Naive thymus-derived CD4-positive, alpha-beta T cell (primary cell): ENCODE measurements at regions not wholly inside any gene's neighbourhood (a gene's known extent, or its start where the extent isn't known, plus 50 kb on each side); places are given as distances from the start of the nearest gene placed in this dataset.

Experiments used
- ATAC-seq: fragments of 150-1000 bp; cut with Tn5 transposase; 2 replicates; pipeline ENCODE4 v1.10.0; 2021; ENCODE audit warnings: mild to moderate bottlenecking, moderate library complexity
- CTCF ChIA-PET: fragments of 350-600 bp; sonication (Branson Sonifier 250); formaldehyde crosslinking; loops from one replicate; lab custom pipeline; 2021; ENCODE audit warnings: antibody characterized with exemption; lab: Charles Lee
- POLR2A ChIA-PET: fragments of 350-600 bp; sonication (Branson Sonifier 250); formaldehyde crosslinking; loops from one replicate; lab custom pipeline; 2021; ENCODE audit warnings: antibody characterized with exemption, inconsistent platforms; lab: Charles Lee
- DNase-seq, 9 donors: peaks; one replicate each; pipeline versions ENCODE4 v3.0.0 to v3.0.0-alpha.2; 2020 to 2022; ENCODE audit warnings: mixed read lengths in 1 of 9
- H3K27ac ChIP-seq: one replicate; pipeline ENCODE4 v1.7.0; 2013; ENCODE audit warnings: mild to moderate bottlenecking, low read depth, low read length, moderate library complexity
- H3K27me3 ChIP-seq, 2 donors: one replicate each; pipeline ENCODE4 v1.7.0; 2013; ENCODE audit warnings: low read length in 2 of 2, mild to moderate bottlenecking in 2 of 2, moderate library complexity in 2 of 2; ENCODE audit not compliant: control insufficient read depth in 2 of 2, insufficient read depth in 2 of 2
- H3K36me3 ChIP-seq, 3 experiments: 1 replicate in 2 of 3; 2 replicates in 1 of 3; pipeline ENCODE4 v1.7.0; 2013; ENCODE audit warnings: low read length in 3 of 3, mild to moderate bottlenecking in 3 of 3, moderate library complexity in 1 of 3; ENCODE audit not compliant: insufficient read depth in 3 of 3, control insufficient read depth in 2 of 3
- H3K4me1 ChIP-seq, 2 donors: one replicate each; pipeline ENCODE4 v1.7.0; 2013; ENCODE audit warnings: low read length in 2 of 2, mild to moderate bottlenecking in 2 of 2, moderate library complexity in 1 of 2; ENCODE audit not compliant: control insufficient read depth in 2 of 2, insufficient read depth in 2 of 2
- H3K4me3 ChIP-seq: 2 replicates; pipeline ENCODE4 v1.7.0; 2013; ENCODE audit warnings: mild to moderate bottlenecking, low read length
- H3K9me3 ChIP-seq, 3 experiments: 1 replicate in 2 of 3; 2 replicates in 1 of 3; pipeline ENCODE4 v1.7.0; 2013; ENCODE audit warnings: low read length in 3 of 3; ENCODE audit not compliant: control insufficient read depth in 2 of 3
- H3K27ac Mint-ChIP-seq, 9 donors: one replicate each; pipeline ENCODE4 v1.8.0; 2020 to 2022; ENCODE audit warnings: mixed read lengths in 9 of 9, mild to moderate bottlenecking in 8 of 9, moderate library complexity in 5 of 9, inconsistent platforms in 2 of 9
- H3K27me3 Mint-ChIP-seq, 5 donors: one replicate each; pipeline ENCODE4 v1.8.0; 2021 to 2022; ENCODE audit warnings: mixed read lengths in 5 of 5, mild to moderate bottlenecking in 1 of 5
- H3K36me3 Mint-ChIP-seq, 5 donors: one replicate each; pipeline ENCODE4 v1.8.0; 2020 to 2022; ENCODE audit warnings: mixed read lengths in 5 of 5, mild to moderate bottlenecking in 3 of 5, inconsistent platforms in 1 of 5
- H3K4me1 Mint-ChIP-seq, 7 donors: one replicate each; pipeline ENCODE4 v1.8.0; 2020 to 2022; ENCODE audit warnings: mixed read lengths in 7 of 7, mild to moderate bottlenecking in 3 of 7, inconsistent platforms in 1 of 7
- H3K4me3 Mint-ChIP-seq, 10 donors: one replicate each; pipeline ENCODE4 v1.8.0; 2020 to 2022; ENCODE audit warnings: mild to moderate bottlenecking in 10 of 10, mixed read lengths in 10 of 10, moderate library complexity in 6 of 10, inconsistent platforms in 2 of 10
- H3K9me3 Mint-ChIP-seq, 11 donors: one replicate each; pipeline ENCODE4 v1.8.0; 2020 to 2022; ENCODE audit warnings: mixed read lengths in 11 of 11, mild to moderate bottlenecking in 4 of 11, inconsistent platforms in 1 of 11, moderate library complexity in 1 of 11
- intact Hi-C, 2 donors: fragments of 100-400 bp; cut with micrococcal nuclease; formaldehyde crosslinking; loops; one replicate each; pipeline ENCODE4 v1.15.1; 2023

DNA sequence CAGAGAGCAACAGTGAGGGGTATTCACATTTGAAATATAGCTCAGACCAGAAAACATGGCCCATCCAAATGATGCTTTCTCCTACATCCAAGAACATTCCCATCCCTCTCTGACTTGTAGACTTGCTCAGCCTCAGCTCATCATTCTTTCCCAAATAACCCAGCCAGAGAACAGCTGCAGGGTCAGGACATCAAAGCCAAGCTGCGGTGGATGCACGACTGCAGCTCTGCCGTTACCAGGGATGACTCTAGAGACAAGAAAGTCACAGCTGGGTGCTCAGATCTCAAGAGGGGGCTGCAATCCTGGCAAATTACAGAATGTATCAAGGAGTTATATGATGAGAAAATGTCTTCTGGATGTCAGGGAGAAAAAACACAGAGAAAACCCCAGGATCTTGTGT, 944.3 kb downstream of the NTRK3 start:
- CTCF ChIA-PET, result no interaction called here
- ATAC-seq (no peak), DNase-seq (no peak)
- H3K4me1 ChIP-seq, result no peaks in the 10 kb centered on the region
- Mint-ChIP-seq H3K4me1 (no peaks in the 10 kb centered on the region), H3K4me3 (no peak overlapping the region), H3K27me3 (peaks cover 0 to 16% (median 4%) of the 10 kb centered on the region in 5 donors), H3K9me3 (peaks cover 0 to 5% (median 0%) of the 10 kb centered on the region in 11 donors), H3K27ac (no peak overlapping the region), H3K36me3 (no peaks in the 10 kb centered on the region)
- no peak overlapping the region for H3K4me3 ChIP-seq
- intact Hi-C loops, result no loop called here
- POLR2A ChIA-PET, result no interaction called here
- no peaks in the 10 kb centered on the region for H3K9me3 ChIP-seq
- no peaks in the 10 kb centered on the region for H3K27me3 ChIP-seq
- H3K27ac ChIP-seq, result no peak overlapping the region
- H3K36me3 ChIP-seq, result no peaks in the 10 kb centered on the region

- Histone ChIP-seq H3K27me3 (no peaks in the 10 kb centered on the region), H3K9me3 (no peaks in the 10 kb centered on the region), H3K4me1 (no peaks in the 10 kb centered on the region), H3K36me3 (no peaks in the 10 kb centered on the region), H3K27ac (no peak overlapping the region), H3K4me3 (no peak overlapping the region)
- Mint-ChIP-seq H3K9me3 (peaks cover 0 to 3% (median 0%) of the 10 kb centered on the region in 11 donors), H3K27ac (no peak overlapping the region), H3K36me3 (no peaks in the 10 kb centered on the region), H3K27me3 (peaks cover 0 to 4% (median 0%) of the 10 kb centered on the region in 5 donors), H3K4me3 (no peak overlapping the region), H3K4me1 (no peaks in the 10 kb centered on the region)
- CTCF ChIA-PET, result no interaction called here
- POLR2A ChIA-PET, result no interaction called here
- intact Hi-C loops, result no loop called here
- ATAC-seq (no peak), DNase-seq (no peak)
These were observed 956.4 kb downstream of the NTRK3 start for GRCh38 chr15:87300146-87300545.

DNA sequence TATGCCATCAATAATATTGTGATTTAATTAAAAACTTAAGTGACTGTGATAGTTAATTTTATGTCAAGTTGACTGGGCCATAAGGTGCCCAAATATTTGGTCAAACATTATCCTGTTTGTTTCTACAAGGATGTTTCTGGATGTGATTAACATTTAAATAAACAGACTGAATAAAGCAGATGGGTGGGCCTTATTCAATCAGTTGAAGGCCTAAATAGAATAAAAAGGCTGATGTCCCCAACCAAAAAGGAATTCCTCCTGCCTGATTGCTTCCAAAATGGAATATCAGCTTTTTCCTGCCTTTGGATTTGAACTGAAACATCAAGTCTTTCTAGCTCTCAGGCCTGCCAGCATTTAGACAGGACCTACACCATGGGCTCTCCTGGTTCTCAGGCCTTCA, 961.7 kb downstream of the NTRK3 start:
- Mint-ChIP-seq H3K9me3 (peaks cover 0 to 15% (median 0%) of the 10 kb centered on the region in 11 donors), H3K4me1 (no peaks in the 10 kb centered on the region), H3K27ac (no peak overlapping the region), H3K36me3 (no peaks in the 10 kb centered on the region), H3K27me3 (peaks cover 0 to 5% (median 0%) of the 10 kb centered on the region in 5 donors), H3K4me3 (no peak overlapping the region)
- Histone ChIP-seq H3K4me3 (no peak overlapping the region), H3K27me3 (no peaks in the 10 kb centered on the region), H3K9me3 (no peaks in the 10 kb centered on the region), H3K27ac (no peak overlapping the region), H3K36me3 (no peaks in the 10 kb centered on the region), H3K4me1 (no peaks in the 10 kb centered on the region)
- ATAC-seq (no peak), DNase-seq (no peak)
- CTCF ChIA-PET, result no interaction called here
- intact Hi-C loops, result no loop called here
- POLR2A ChIA-PET, result no interaction called here

- Mint-ChIP-seq H3K36me3 (no peaks in the 10 kb centered on the region), H3K27ac (no peak overlapping the region), H3K27me3 (peaks cover 0 to 5% (median 0%) of the 10 kb centered on the region in 5 donors), H3K4me1 (no peaks in the 10 kb centered on the region), H3K4me3 (no peak overlapping the region), H3K9me3 (peaks cover 0 to 15% (median 0%) of the 10 kb centered on the region in 11 donors)
- H3K36me3 ChIP-seq, result no peaks in the 10 kb centered on the region
- no peaks in the 10 kb centered on the region for H3K4me1 ChIP-seq
- ATAC-seq (no peak), DNase-seq (no peak)
- CTCF ChIA-PET, result no interaction called here
- no peak overlapping the region for H3K4me3 ChIP-seq
- intact Hi-C loops, result no loop called here
- no peaks in the 10 kb centered on the region for H3K9me3 ChIP-seq
- POLR2A ChIA-PET, result no interaction called here
- no peak overlapping the region for H3K27ac ChIP-seq
- H3K27me3 ChIP-seq, result no peaks in the 10 kb centered on the region
These were observed 963.5 kb downstream of the NTRK3 start for GRCh38 chr15:87293031-87293430.

GRCh38 chr15:87287156-87287555, 969.4 kb downstream of the NTRK3 start:
- ChIA-PET CTCF (no interaction called here), POLR2A (no interaction called here)
- Histone ChIP-seq H3K9me3 (no peaks in the 10 kb centered on the region), H3K27ac (no peak overlapping the region), H3K4me1 (no peaks in the 10 kb centered on the region), H3K36me3 (no peaks in the 10 kb centered on the region), H3K4me3 (no peak overlapping the region), H3K27me3 (no peaks in the 10 kb centered on the region)
- Mint-ChIP-seq H3K9me3 (peaks cover 0 to 21% (median 3%) of the 10 kb centered on the region in 11 donors), H3K27ac (no peak overlapping the region), H3K27me3 (peaks cover 0 to 46% (median 16%) of the 10 kb centered on the region in 5 donors), H3K36me3 (peaks cover 0 to 4% (median 0%) of the 10 kb centered on the region in 5 donors), H3K4me3 (no peak overlapping the region), H3K4me1 (no peaks in the 10 kb centered on the region)
- DNase-seq (no peak), ATAC-seq (no peak)
- intact Hi-C loops, result no loop called here

DNA sequence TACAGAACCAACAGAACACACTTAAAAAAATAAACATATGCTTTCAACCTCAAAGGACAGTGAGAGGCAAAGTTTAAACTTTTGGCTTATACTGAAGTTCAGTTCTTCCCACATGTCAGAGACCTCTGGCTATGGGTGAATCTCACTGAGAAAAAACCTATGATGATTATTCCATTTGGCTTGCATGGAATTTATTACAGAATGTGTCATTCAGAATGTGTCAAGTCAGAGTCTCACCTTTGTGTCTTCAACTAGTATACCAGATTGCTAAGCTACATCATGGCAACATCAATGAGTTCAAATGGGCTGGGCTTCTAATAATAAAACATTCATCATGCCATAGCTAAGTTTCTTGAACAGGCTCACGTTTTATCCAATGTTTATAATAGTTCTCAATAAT, 987.0 kb downstream of the NTRK3 start:
- Mint-ChIP-seq H3K9me3 (peaks cover 0 to 12% (median 2%) of the 10 kb centered on the region in 11 donors), H3K27me3 (peaks cover 0 to 18% (median 11%) of the 10 kb centered on the region in 5 donors), H3K36me3 (no peaks in the 10 kb centered on the region), H3K4me1 (no peaks in the 10 kb centered on the region), H3K27ac (no peak overlapping the region), H3K4me3 (no peak overlapping the region)
- ATAC-seq (no peak), DNase-seq (no peak)
- intact Hi-C loops, result no loop called here
- POLR2A ChIA-PET, result no interaction called here
- Histone ChIP-seq H3K9me3 (no peaks in the 10 kb centered on the region), H3K4me3 (no peak overlapping the region), H3K4me1 (no peaks in the 10 kb centered on the region), H3K27me3 (no peaks in the 10 kb centered on the region), H3K27ac (no peak overlapping the region), H3K36me3 (no peaks in the 10 kb centered on the region)
- CTCF ChIA-PET, result no interaction called here

- CTCF ChIA-PET, result no interaction called here
- Histone ChIP-seq H3K9me3 (no peaks in the 10 kb centered on the region), H3K27ac (no peak overlapping the region), H3K27me3 (no peaks in the 10 kb centered on the region), H3K4me3 (no peak overlapping the region), H3K4me1 (no peaks in the 10 kb centered on the region), H3K36me3 (no peaks in the 10 kb centered on the region)
- Mint-ChIP-seq H3K4me3 (no peak overlapping the region), H3K9me3 (peaks cover 0 to 10% (median 2%) of the 10 kb centered on the region in 11 donors), H3K27me3 (peaks cover 0 to 18% (median 13%) of the 10 kb centered on the region in 5 donors), H3K27ac (no peak overlapping the region), H3K36me3 (no peaks in the 10 kb centered on the region), H3K4me1 (no peaks in the 10 kb centered on the region)
- POLR2A ChIA-PET, result no interaction called here
- DNase-seq, result no peak
- intact Hi-C loops, result no loop called here
- ATAC-seq, result no peak
These were observed 987.9 kb downstream of the NTRK3 start for GRCh38 chr15:87268675-87269074.
